ENCODE measurements at regions not wholly inside any gene's neighbourhood (a gene's known extent, or its start where the extent isn't known, plus 50 kb on each side); places are given as distances from the start of the nearest gene placed in this dataset.

DNA sequence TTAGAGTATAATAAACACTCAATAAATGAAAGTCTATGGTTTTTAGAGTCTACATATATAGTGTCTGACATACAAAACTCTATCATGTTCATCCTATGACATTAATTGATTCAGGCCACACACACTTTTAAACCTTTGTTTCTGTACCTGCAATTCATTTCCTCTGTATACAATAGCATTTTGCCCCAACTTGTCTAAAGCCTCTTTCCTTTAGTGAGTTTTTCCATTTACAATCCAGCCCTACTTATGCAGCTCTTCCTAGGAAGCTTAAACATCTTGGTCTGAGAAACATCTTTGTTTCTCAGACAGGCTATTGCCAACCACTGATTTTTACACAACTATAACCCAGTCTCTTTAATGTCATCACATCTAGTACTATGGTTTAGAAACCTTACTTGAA lies 214.7 kb upstream of the SLC16A7 start:
- Histone ChIP-seq H3K27ac (no peak overlapping the region), H3K36me3 (replicated peaks in 1 of 2) (no peaks in the 10 kb centered on the region), H3K9me3 (replicated peaks in 1 of 3) (no peaks in the 10 kb centered on the region), H3K4me3 (no peak overlapping the region), H3K27me3 (no peaks in the 10 kb centered on the region), H3K4me1 (replicated peaks in 1 of 2) (no peaks in the 10 kb centered on the region)
- no peak for DNase-seq
- intact Hi-C loops (cut with DNase I): no loop called here
- TF ChIP-seq, protein P1, sequence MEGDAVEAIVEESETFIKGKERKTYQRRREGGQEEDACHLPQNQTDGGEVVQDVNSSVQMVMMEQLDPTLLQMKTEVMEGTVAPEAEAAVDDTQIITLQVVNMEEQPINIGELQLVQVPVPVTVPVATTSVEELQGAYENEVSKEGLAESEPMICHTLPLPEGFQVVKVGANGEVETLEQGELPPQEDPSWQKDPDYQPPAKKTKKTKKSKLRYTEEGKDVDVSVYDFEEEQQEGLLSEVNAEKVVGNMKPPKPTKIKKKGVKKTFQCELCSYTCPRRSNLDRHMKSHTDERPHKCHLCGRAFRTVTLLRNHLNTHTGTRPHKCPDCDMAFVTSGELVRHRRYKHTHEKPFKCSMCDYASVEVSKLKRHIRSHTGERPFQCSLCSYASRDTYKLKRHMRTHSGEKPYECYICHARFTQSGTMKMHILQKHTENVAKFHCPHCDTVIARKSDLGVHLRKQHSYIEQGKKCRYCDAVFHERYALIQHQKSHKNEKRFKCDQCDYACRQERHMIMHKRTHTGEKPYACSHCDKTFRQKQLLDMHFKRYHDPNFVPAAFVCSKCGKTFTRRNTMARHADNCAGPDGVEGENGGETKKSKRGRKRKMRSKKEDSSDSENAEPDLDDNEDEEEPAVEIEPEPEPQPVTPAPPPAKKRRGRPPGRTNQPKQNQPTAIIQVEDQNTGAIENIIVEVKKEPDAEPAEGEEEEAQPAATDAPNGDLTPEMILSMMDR (IDR thresholded peaks at IDR 0.05): no peak
- no peak for TF ChIP-seq POLR2A (IDR thresholded peaks at IDR 0.05)

DNA sequence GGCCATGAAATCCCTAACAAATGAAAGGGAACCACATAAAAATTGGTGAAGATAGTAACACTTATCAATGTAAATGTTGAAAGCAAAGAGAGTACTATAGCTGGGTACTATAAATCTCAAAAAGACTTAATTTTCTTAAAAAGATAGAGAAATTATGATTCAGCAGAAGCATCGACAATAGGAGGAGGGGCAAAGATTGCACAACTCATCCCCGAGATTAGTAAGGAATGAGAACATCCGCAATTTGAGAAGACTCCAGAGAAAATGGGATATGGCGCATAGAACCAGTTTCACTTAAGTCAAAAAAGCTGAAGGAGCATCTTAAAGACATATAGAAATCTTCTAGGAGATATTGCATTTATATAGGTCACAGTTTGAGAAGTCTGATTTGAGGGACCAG lies 220.2 kb upstream of the SLC16A7 start:
- no peak overlapping the region for H3K27ac ChIP-seq
- no peak overlapping the region for H3K4me3 ChIP-seq
- DNase-seq: no peak
- TF ChIP-seq, protein P1 (IDR thresholded peaks at IDR 0.05): no peak
- no peak for TF ChIP-seq POLR2A (IDR thresholded peaks at IDR 0.05)
- no peaks in the 10 kb centered on the region for H3K9me3 ChIP-seq (replicated peaks in 1 of 3)
- intact Hi-C loops (cut with DNase I): no loop called here
- 82 to 92% (median 86%) methylated on average over 4 of the region's 4 CpGs for WGBS, 4 donors
- H3K4me1 ChIP-seq (replicated peaks in 1 of 2): no peaks in the 10 kb centered on the region
- no peaks in the 10 kb centered on the region for H3K27me3 ChIP-seq
- no peaks in the 10 kb centered on the region for H3K36me3 ChIP-seq (replicated peaks in 1 of 2)

DNA sequence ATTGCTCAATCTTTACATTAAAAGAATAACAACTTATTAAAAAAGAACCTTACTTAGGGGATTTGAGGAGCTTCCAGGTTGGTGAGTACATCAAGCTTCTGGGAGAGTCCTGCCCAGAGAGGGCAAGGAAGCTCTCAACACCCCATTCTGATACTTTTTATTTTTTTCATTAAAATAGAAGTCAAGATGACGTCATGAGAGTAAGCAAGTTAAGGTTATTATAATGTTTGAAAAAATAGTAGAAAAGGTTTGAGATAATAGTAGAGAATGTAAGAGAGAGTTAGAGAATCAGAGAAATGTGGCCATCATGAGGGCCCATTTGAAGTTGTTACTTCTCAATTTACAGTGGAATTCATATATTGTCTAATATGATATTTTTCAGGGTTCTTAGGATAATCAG lies 221.0 kb upstream of the SLC16A7 start:
- TF ChIP-seq, protein P1 (IDR thresholded peaks at IDR 0.05): no peak
- TF ChIP-seq POLR2A (IDR thresholded peaks at IDR 0.05): no peak
- H3K9me3 ChIP-seq (replicated peaks in 1 of 3): no peaks in the 10 kb centered on the region
- 54 to 75% (median 60%) methylated on average over 1 of the region's 1 CpG for WGBS, 4 donors
- H3K36me3 ChIP-seq (replicated peaks in 1 of 2): no peaks in the 10 kb centered on the region
- H3K27ac ChIP-seq: no peak overlapping the region
- no peak overlapping the region for H3K4me3 ChIP-seq
- DNase-seq: no peak
- H3K27me3 ChIP-seq: no peaks in the 10 kb centered on the region
- intact Hi-C loops (cut with DNase I): no loop called here
- H3K4me1 ChIP-seq (replicated peaks in 1 of 2): no peaks in the 10 kb centered on the region

DNA sequence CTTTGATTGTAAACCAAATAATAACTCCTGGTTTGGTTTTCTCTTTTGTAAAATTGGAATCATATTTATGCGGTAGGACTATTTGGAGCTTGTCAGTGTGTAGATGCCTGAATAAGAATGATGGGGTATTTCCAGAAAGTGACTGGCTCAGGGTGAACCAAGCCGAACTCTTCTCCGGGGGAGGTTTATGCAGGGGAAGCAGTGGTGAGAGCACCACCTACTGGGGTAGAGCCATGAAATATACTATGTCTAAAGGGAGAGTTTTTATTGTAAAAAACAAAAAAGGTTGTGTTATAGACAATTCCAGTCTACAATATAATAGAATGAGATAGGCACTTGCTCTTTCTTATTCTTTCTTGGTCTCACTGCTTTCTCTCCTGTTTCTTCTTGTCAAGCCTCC lies 222.9 kb upstream of the SLC16A7 start:
- Histone ChIP-seq H3K27ac (no peak overlapping the region), H3K4me1 (replicated peaks in 1 of 2) (no peaks in the 10 kb centered on the region), H3K4me3 (no peak overlapping the region), H3K27me3 (no peaks in the 10 kb centered on the region), H3K36me3 (replicated peaks in 1 of 2) (no peaks in the 10 kb centered on the region), H3K9me3 (replicated peaks in 1 of 3) (no peaks in the 10 kb centered on the region)
- WGBS, 4 donors: 63 to 66% (median 64%) methylated on average over 3 of the region's 3 CpGs
- TF ChIP-seq, protein P1 (IDR thresholded peaks at IDR 0.05): no peak
- TF ChIP-seq POLR2A (IDR thresholded peaks at IDR 0.05): no peak
- intact Hi-C loops (cut with DNase I): no loop called here
- DNase-seq: no peak
